Lung (tissue), 11 donors: ENCODE measurements at regions not wholly inside any gene's neighbourhood (a gene's known extent, or its start where the extent isn't known, plus 50 kb on each side); places are given as distances from the start of the nearest gene placed in this dataset.
"Not testable (repeated sequence)": the region's sequence is repeated elsewhere in the genome, so short reads cannot be mapped to it uniquely, and the experiment has no call there.

Experiments
- ATAC-seq: fragments of 200-7000 bp; cut with Tn5 transposase; one replicate; pipeline ENCODE4 v1.9.1; 2020; ENCODE audit warnings: moderate number of reproducible peaks; ENCODE audit not compliant: insufficient read depth, low FRiP score
- DNase-seq, 3 donors: peaks; one replicate each; pipeline ENCODE4 v3.0.0-alpha.2; 2013 to 2017
- H3K27ac ChIP-seq, 2 donors: one replicate each; pipeline ENCODE4 v1.5.1; 2013; ENCODE audit warnings: mild to moderate bottlenecking in 2 of 2, moderate library complexity in 2 of 2, control low read depth in 1 of 2, inconsistent platforms in 1 of 2, low read depth in 1 of 2, low read length in 1 of 2
- H3K27me3 ChIP-seq, 3 donors: one replicate each; pipeline ENCODE4 v1.5.1; 2013; ENCODE audit warnings: low read length in 2 of 3; ENCODE audit not compliant: control insufficient read depth in 3 of 3, insufficient read depth in 3 of 3
- H3K36me3 ChIP-seq, 4 donors: one replicate each; pipeline ENCODE4 v1.5.1; 2013; ENCODE audit warnings: low read length in 4 of 4, mild to moderate bottlenecking in 1 of 4, moderate library complexity in 1 of 4; ENCODE audit not compliant: control insufficient read depth in 4 of 4, insufficient read depth in 4 of 4
- H3K4me1 ChIP-seq, 5 donors: one replicate each; pipeline ENCODE4 v1.5.1; 2013; ENCODE audit warnings: low read length in 5 of 5, mild to moderate bottlenecking in 2 of 5, moderate library complexity in 1 of 5; ENCODE audit not compliant: control insufficient read depth in 5 of 5, insufficient read depth in 5 of 5
- H3K4me3 ChIP-seq: one replicate; pipeline ENCODE4 v1.5.1; 2013; ENCODE audit warnings: mild to moderate bottlenecking, control low read depth, moderate library complexity
- H3K9ac ChIP-seq, 2 donors: one replicate each; pipeline ENCODE4 v1.5.1; 2013; ENCODE audit warnings: low read length in 2 of 2, control low read depth in 1 of 2; ENCODE audit not compliant: insufficient read depth in 1 of 2
- H3K9me3 ChIP-seq, 4 donors: one replicate each; pipeline ENCODE4 v1.5.1; 2013; ENCODE audit warnings: low read length in 3 of 4, mild to moderate bottlenecking in 1 of 4, moderate library complexity in 1 of 4; ENCODE audit not compliant: control insufficient read depth in 4 of 4, insufficient read depth in 3 of 4
- CTCF ChIP-seq: IDR thresholded peaks from 2 replicates; pipeline ENCODE4 v1.5.1; 2012; ENCODE audit warnings: mild to moderate bottlenecking; ENCODE audit errors: control extremely low read depth, extremely low read depth
- WGBS, 2 donors: extraction: QIAGEN DNeasy Blood & Tissue Kit; methylation state at CpG; one replicate each; pipeline ENCODE4 v1.1.7; 2013; 5-methylcytosine and 5-hydroxymethylcytosine counted together
- donor health status: control.
- donor health status: control.
- donor health status: Bipolar disorder and iron deficiency.
- donor health status: healthy.
- donor health status: DM: yes; HTN: yes; CAD: no.

- Histone ChIP-seq H3K27ac (no peak overlapping the region), H3K27me3 (no peaks in the 10 kb centered on the region), H3K9ac (no peak overlapping the region), H3K4me3 (no peak overlapping the region), H3K9me3 (no peaks in the 10 kb centered on the region), H3K4me1 (no peaks in the 10 kb centered on the region), H3K36me3 (no peaks in the 10 kb centered on the region)
- ATAC-seq (no peak), DNase-seq (no peak)
- 88 to 91% methylated on average over 2 of the region's 2 CpGs for WGBS, 2 donors
- TF ChIP-seq CTCF = no peak
Measured at GRCh38 chr14:30017370-30017993, 89.8 kb upstream of the PRKD1 start.

GRCh38 chr14:30020271-30020670 is 92.6 kb upstream of the PRKD1 start:
- TF ChIP-seq CTCF = no peak
- no peaks in the 10 kb centered on the region for H3K4me1 ChIP-seq
- H3K36me3 ChIP-seq = no peaks in the 10 kb centered on the region
- no peaks in the 10 kb centered on the region for H3K27me3 ChIP-seq
- no peak overlapping the region for H3K4me3 ChIP-seq
- peaks cover 0 to 2% (median 0%) of the 10 kb centered on the region in 4 donors for H3K9me3 ChIP-seq
- no peak for ATAC-seq
- DNase-seq = no peak
- 44 to 85% methylated on average over 2 of the region's 2 CpGs for WGBS, 2 donors
- H3K27ac ChIP-seq = no peak overlapping the region
- no peak overlapping the region for H3K9ac ChIP-seq

GRCh38 chr14:30020687-30021086 is 93.0 kb upstream of the PRKD1 start:
- Histone ChIP-seq H3K9ac (no peak overlapping the region), H3K36me3 (no peaks in the 10 kb centered on the region), H3K27me3 (no peaks in the 10 kb centered on the region), H3K4me1 (no peaks in the 10 kb centered on the region), H3K9me3 (peaks cover 0 to 2% (median 0%) of the 10 kb centered on the region in 4 donors), H3K27ac (no peak overlapping the region), H3K4me3 (no peak overlapping the region)
- DNase-seq = no peak
- TF ChIP-seq CTCF = no peak
- no peak for ATAC-seq
- WGBS, 2 donors = 94 to 95% methylated on average over 1 of the region's 1 CpG

- not testable (repeated sequence) for DNase-seq, H3K4me3 ChIP-seq, ATAC-seq, H3K36me3 ChIP-seq, H3K27me3 ChIP-seq, H3K27ac ChIP-seq, H3K4me1 ChIP-seq, H3K9me3 ChIP-seq, H3K9ac ChIP-seq
- WGBS, 2 donors = 92 to 96% methylated on average over 5 of the region's 5 CpGs
Measured at GRCh38 chr14:30023350-30023749, 95.7 kb upstream of the PRKD1 start.
